Peyer's patch (tissue), 4 donors: ENCODE measurements at regions not wholly inside any gene's neighbourhood (a gene's known extent, or its start where the extent isn't known, plus 50 kb on each side); places are given as distances from the start of the nearest gene placed in this dataset.

Source experiments
- DNase-seq, 3 donors: peaks; one replicate each; pipeline ENCODE4 v3.0.0-alpha.2; 2017 to 2019
- H3K27ac ChIP-seq, 4 donors: fragments of 200-600 bp; sonication (generic); one replicate each; pipeline ENCODE4 v1.5.1; 2016 to 2019
- H3K27me3 ChIP-seq, 2 donors: fragments of 200-600 bp; sonication (generic); one replicate each; pipeline ENCODE4 v1.5.1; 2019
- H3K36me3 ChIP-seq, 3 donors: fragments of 200-600 bp; sonication (generic); one replicate each; pipeline ENCODE4 v1.5.1; 2016 to 2019
- H3K4me1 ChIP-seq, 4 donors: fragments of 200-600 bp; sonication (generic); one replicate each; pipeline ENCODE4 v1.5.1; 2016 to 2019
- H3K4me3 ChIP-seq, 4 donors: fragments of 200-600 bp; sonication (generic); 1 replicate in 3 of 4; 2 replicates in 1 of 4; pipeline ENCODE4 v1.5.1; 2016 to 2019; ENCODE audit warnings: mild to moderate bottlenecking in 1 of 4
- H3K9me3 ChIP-seq, 4 donors: fragments of 200-600 bp; sonication (generic); one replicate each; pipeline ENCODE4 v1.5.1; 2016 to 2019; ENCODE audit warnings: mild to moderate bottlenecking in 1 of 4
- CTCF ChIP-seq, 6 experiments: fragments of 450-650 bp in 4 of 6; fragments of 200-600 bp in 2 of 6; sonication (generic) in 1 of 6; IDR thresholded peaks; one replicate each; pipeline ENCODE4 v1.5.1; 2017 to 2019; ENCODE audit warnings: antibody characterized with exemption in 6 of 6, mild to moderate bottlenecking in 3 of 6, moderate library complexity in 1 of 6
- POLR2A ChIP-seq, 2 donors: fragments of 450-650 bp; IDR thresholded peaks; one replicate each; pipeline ENCODE4 v1.5.1; 2017; ENCODE audit warnings: antibody characterized with exemption in 2 of 2, mild to moderate bottlenecking in 2 of 2, moderate library complexity in 2 of 2

- Histone ChIP-seq H3K27ac (no peak overlapping the region), H3K9me3 (no peaks in the 10 kb centered on the region), H3K4me1 (no peaks in the 10 kb centered on the region), H3K4me3 (no peak overlapping the region), H3K27me3 (no peaks in the 10 kb centered on the region), H3K36me3 (no peaks in the 10 kb centered on the region)
- TF ChIP-seq CTCF (IDR thresholded peaks at IDR 0.05) = no peak
- no peak for TF ChIP-seq POLR2A (IDR thresholded peaks at IDR 0.05)
- no peak for DNase-seq
Observed at GRCh38 chr12:62138527-62138926, 121.7 kb upstream of the USP15 start.

- no peak for DNase-seq
- no peak for TF ChIP-seq POLR2A (IDR thresholded peaks at IDR 0.05)
- no peak for TF ChIP-seq CTCF (IDR thresholded peaks at IDR 0.05)
- no peaks in the 10 kb centered on the region for H3K4me1 ChIP-seq
- H3K9me3 ChIP-seq = no peaks in the 10 kb centered on the region
- H3K36me3 ChIP-seq = no peaks in the 10 kb centered on the region
- no peak overlapping the region for H3K27ac ChIP-seq
- no peaks in the 10 kb centered on the region for H3K27me3 ChIP-seq
- H3K4me3 ChIP-seq = no peak overlapping the region
Observed at GRCh38 chr12:62146318-62146717, 113.9 kb upstream of the USP15 start.

- H3K36me3 ChIP-seq = no peaks in the 10 kb centered on the region
- H3K9me3 ChIP-seq = no peaks in the 10 kb centered on the region
- no peak for DNase-seq
- H3K27ac ChIP-seq = no peak overlapping the region
- no peaks in the 10 kb centered on the region for H3K4me1 ChIP-seq
- H3K27me3 ChIP-seq = no peaks in the 10 kb centered on the region
- H3K4me3 ChIP-seq = no peak overlapping the region
- no peak for TF ChIP-seq CTCF (IDR thresholded peaks at IDR 0.05)
- TF ChIP-seq POLR2A (IDR thresholded peaks at IDR 0.05) = no peak
Observed at GRCh38 chr12:62158013-62158412, 102.2 kb upstream of the USP15 start.

- H3K9me3 ChIP-seq = no peaks in the 10 kb centered on the region
- H3K4me1 ChIP-seq = no peaks in the 10 kb centered on the region
- no peaks in the 10 kb centered on the region for H3K36me3 ChIP-seq
- H3K27ac ChIP-seq = no peak overlapping the region
- no peak overlapping the region for H3K4me3 ChIP-seq
- no peaks in the 10 kb centered on the region for H3K27me3 ChIP-seq
- no peak for TF ChIP-seq CTCF (IDR thresholded peaks at IDR 0.05)
- no peak for TF ChIP-seq POLR2A (IDR thresholded peaks at IDR 0.05)
- no peak for DNase-seq
Observed at GRCh38 chr12:62158461-62159360, 101.5 kb upstream of the USP15 start.

GRCh38 chr12:62162214-62162613, 98.0 kb upstream of the USP15 start:
- H3K9me3 ChIP-seq = no peaks in the 10 kb centered on the region
- DNase-seq = no peak
- H3K27ac ChIP-seq = no peak overlapping the region
- no peaks in the 10 kb centered on the region for H3K27me3 ChIP-seq
- H3K4me1 ChIP-seq = no peaks in the 10 kb centered on the region
- TF ChIP-seq CTCF (IDR thresholded peaks at IDR 0.05) (no peak), POLR2A (IDR thresholded peaks at IDR 0.05) (no peak)
- no peak overlapping the region for H3K4me3 ChIP-seq
- no peaks in the 10 kb centered on the region for H3K36me3 ChIP-seq
